Heart right ventricle (tissue), 16 donors: ENCODE measurements at regions not wholly inside any gene's neighbourhood (a gene's known extent, or its start where the extent isn't known, plus 50 kb on each side); places are given as distances from the start of the nearest gene placed in this dataset.

Experiments used
- ATAC-seq, 8 donors: fragments of 200-7000 bp; cut with Tn5 transposase; one replicate each; pipeline ENCODE4 v1.9.1; 2020; ENCODE audit warnings: mild to moderate bottlenecking in 8 of 8, moderate library complexity in 8 of 8, moderate number of reproducible peaks in 1 of 8
- DNase-seq, 2 donors: peaks; one replicate each; pipeline ENCODE4 v3.0.0-alpha.2; 2020
- H3K27ac ChIP-seq, 10 donors: fragments of 200-600 bp; sonication (generic) in 2 of 10; one replicate each; pipeline versions ENCODE4 v1.5.0 to v1.8.0; 2020 to 2022; ENCODE audit warnings: mild to moderate bottlenecking in 3 of 10
- H3K27me3 ChIP-seq, 7 donors: fragments of 200-600 bp; one replicate each; pipeline ENCODE4 v1.8.0; 2021 to 2022; ENCODE audit warnings: mild to moderate bottlenecking in 2 of 7
- H3K36me3 ChIP-seq, 9 donors: fragments of 200-600 bp; sonication (generic) in 1 of 9; one replicate each; pipeline versions ENCODE4 v1.5.0 to v1.8.0; 2020 to 2022; ENCODE audit warnings: mild to moderate bottlenecking in 2 of 9
- H3K4me1 ChIP-seq, 9 donors: fragments of 200-600 bp; sonication (generic) in 1 of 9; one replicate each; pipeline versions ENCODE4 v1.5.0 to v1.8.0; 2020 to 2022; ENCODE audit warnings: mild to moderate bottlenecking in 4 of 9
- H3K4me3 ChIP-seq, 10 donors: fragments of 200-600 bp; sonication (generic) in 2 of 10; one replicate each; pipeline versions ENCODE4 v1.5.0 to v1.8.0; 2020 to 2022; ENCODE audit warnings: mild to moderate bottlenecking in 7 of 10, moderate library complexity in 2 of 10
- H3K9me3 ChIP-seq, 11 donors: fragments of 200-600 bp in 10 of 11; sonication (generic) in 2 of 11; one replicate each; pipeline versions ENCODE4 v1.5.0 to v1.8.0; 2013 to 2022; ENCODE audit warnings: mild to moderate bottlenecking in 2 of 11, control low read depth in 1 of 11, moderate library complexity in 1 of 11
- WGBS, 2 donors: extraction: QIAGEN DNeasy Blood & Tissue Kit; methylation state at CpG; one replicate each; pipeline ENCODE4 v1.1.7; 2013; ENCODE audit warnings: inconsistent platforms in 1 of 2; 5-methylcytosine and 5-hydroxymethylcytosine counted together
- intact Hi-C, 10 donors: fragments of 100-400 bp; cut with DNase I; formaldehyde crosslinking; loops; one replicate each; pipeline versions ENCODE4 v1.11.1 to v1.14.2; 2022
- TF ChIP-seq, protein P1 (sequence below), 9 donors: fragments of 200-600 bp; sonication (generic) in 2 of 9; IDR thresholded peaks; one replicate each; pipeline versions ENCODE4 v1.5.0 to v1.8.0; 2021 to 2022; ENCODE audit warnings: antibody characterized with exemption in 9 of 9, mild to moderate bottlenecking in 5 of 9, moderate library complexity in 1 of 9
- donor health status: Arrhythmogenic right ventricular cardiomyopathy.
- donor health status: ischemic (EF 13 %, LVEDD 7.1; RV severe dilation, severe dysfunction).
- donor health status: healthy with polysubstance abuse.
- donor health status: DM: no; HTN: yes; CAD: no.
- donor health status: DM: no; HTN: no; CAD: no.
- donor health status: ischemic (EF 25% LVEDD 6.9; RV normal size, moderate dysfunction).
- donor health status: ischemic (EF 25% LVEDD 5.7; RV mildly dilated, moderate dysfunction).
- donor health status: healthy.
- donor health status: DM: yes; HTN: yes; CAD: no.
- donor health status: Ischemic cardiomyopathy.
- donor health status: ischemic (EF 35%, LVEDD 5.7; RV mildly dilated, moderate dysfunction).
- donor health status: nonischemic (EF 11% LVEDD 7.7; RV severe dilation, severe dysfunction).
- donor health status: DM: yes; HTN: yes; CAD: no.
- donor health status: PGD.
- donor health status: ischemic (EF 29% LVEDD 5.4; RV normal size, mild dysfunction).
- donor health status: nonischemic (EF 23%, LVEDD 6.1; RV moderate dilation, normal function).

DNA sequence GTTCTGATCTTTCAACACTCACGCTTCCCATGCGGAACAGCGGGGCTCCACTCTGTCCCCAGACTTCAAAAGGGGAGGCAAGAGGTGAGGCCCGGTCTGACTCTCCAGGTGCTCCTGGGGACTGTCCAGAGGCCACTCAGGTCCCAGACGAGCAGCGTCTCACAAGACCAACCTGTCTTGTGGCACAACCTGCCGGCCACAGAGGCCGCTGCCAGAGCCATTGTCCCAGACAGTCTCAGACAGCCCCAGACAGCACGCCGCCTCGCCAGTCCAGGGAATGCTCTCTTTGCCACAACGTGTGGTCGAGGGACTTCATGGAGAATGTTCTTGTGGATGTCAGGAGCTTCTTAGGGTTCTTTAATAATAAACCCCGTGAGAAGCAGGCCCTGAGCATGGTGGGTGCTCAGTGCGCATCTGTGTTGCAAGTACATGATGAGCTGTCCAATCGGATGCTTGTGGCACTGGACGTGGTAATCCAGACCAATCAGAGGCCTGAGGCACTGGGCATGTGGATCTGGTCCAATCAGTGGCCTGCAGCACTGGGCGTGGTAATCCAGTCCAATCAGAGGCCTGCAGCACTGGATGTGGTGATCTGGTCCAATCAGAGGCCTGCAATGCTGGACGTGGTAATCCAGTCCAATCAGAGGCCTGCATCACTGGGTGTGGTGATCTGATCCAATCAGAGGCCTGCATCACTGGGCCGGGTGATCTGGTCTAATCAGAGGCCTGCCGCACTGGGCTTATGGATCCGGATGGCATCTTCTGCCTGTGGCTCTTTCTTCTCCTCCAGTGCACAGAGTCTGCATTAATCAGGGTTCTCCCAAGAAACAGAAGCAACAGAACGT is 76.4 kb downstream of the TMEM18 start:
- TF ChIP-seq, protein P1, sequence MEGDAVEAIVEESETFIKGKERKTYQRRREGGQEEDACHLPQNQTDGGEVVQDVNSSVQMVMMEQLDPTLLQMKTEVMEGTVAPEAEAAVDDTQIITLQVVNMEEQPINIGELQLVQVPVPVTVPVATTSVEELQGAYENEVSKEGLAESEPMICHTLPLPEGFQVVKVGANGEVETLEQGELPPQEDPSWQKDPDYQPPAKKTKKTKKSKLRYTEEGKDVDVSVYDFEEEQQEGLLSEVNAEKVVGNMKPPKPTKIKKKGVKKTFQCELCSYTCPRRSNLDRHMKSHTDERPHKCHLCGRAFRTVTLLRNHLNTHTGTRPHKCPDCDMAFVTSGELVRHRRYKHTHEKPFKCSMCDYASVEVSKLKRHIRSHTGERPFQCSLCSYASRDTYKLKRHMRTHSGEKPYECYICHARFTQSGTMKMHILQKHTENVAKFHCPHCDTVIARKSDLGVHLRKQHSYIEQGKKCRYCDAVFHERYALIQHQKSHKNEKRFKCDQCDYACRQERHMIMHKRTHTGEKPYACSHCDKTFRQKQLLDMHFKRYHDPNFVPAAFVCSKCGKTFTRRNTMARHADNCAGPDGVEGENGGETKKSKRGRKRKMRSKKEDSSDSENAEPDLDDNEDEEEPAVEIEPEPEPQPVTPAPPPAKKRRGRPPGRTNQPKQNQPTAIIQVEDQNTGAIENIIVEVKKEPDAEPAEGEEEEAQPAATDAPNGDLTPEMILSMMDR (IDR thresholded peaks at IDR 0.05), result no peak
- DNase-seq (no peak), ATAC-seq (peak in 1 of 8 donors; percentile 7)
- 81 to 86% methylated on average over 23 of the region's 23 CpGs for WGBS, 2 donors
- Histone ChIP-seq H3K4me1 (no peaks in the 10 kb centered on the region), H3K36me3 (no peaks in the 10 kb centered on the region), H3K4me3 (no peak overlapping the region), H3K27me3 (peaks cover 0 to 9% (median under 1%) of the 10 kb centered on the region in 7 donors), H3K9me3 (no peaks in the 10 kb centered on the region), H3K27ac (no peak overlapping the region)
- intact Hi-C loops, result no loop called here

DNA sequence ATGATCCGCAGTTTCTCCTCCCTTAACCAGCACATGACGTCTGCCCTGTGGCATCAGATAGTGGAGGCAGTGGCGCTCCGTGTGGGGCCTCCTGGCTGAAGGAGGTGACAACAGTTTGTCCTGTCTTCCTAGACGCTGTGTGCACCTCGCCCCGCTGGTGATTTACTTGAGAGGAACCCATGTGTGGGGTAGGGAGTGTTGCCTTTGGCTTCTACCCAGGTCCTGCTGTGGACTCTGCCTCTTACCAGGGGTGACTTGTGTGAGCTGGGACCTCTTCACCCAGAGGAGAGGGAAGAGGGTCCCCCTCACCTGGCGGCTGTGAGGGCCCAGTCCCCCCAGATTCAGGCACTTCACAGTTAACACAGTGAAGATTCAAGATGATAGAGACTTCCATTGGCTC is 77.6 kb downstream of the TMEM18 start:
- Histone ChIP-seq H3K27ac (no peak overlapping the region), H3K4me1 (no peaks in the 10 kb centered on the region), H3K4me3 (no peak overlapping the region), H3K36me3 (no peaks in the 10 kb centered on the region), H3K27me3 (peaks cover 0 to 6% (median 0%) of the 10 kb centered on the region in 7 donors), H3K9me3 (no peaks in the 10 kb centered on the region)
- WGBS, 2 donors, result 64 to 83% methylated on average over 8 of the region's 8 CpGs
- TF ChIP-seq, protein P1 (IDR thresholded peaks at IDR 0.05), result no peak
- intact Hi-C loops, result no loop called here
- DNase-seq (no peak), ATAC-seq (no peak)

DNA sequence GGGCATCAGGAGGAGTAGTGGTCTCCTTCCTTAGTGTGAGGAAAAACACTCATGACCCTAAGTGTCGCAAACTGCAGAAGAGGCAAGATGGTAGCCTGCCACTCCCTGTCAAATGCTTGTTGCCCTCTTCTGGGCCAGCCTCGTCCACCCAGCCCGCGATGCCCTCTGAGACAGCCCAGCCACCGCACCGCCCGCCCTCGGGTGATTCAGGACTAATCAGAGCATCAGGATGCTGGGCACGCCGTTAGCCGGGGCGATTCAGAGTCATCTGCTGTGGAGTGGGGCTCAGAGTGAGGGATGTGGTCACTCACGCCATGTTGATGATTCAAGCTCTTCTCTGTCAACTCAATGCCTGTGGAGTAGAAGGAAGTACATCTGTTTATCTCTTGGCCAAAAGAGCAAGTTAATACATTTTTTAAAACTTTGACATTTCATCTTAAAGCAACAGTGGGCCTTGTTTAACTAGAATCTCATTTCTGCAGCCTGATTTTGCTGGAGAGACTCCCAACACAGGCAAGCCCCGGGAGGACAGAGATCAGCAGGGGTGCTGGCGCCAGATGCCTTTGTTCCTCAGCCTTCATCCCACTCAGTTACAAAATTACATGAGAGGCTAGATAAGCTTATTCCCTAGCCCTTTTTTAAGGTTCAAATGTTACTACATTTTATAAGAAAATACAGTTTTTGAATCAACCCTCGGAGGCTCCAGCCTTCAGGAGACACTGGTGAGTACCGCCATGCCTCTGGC is 79.0 kb downstream of the TMEM18 start:
- Histone ChIP-seq H3K27ac (no peak overlapping the region), H3K36me3 (no peaks in the 10 kb centered on the region), H3K27me3 (peaks cover 0 to 6% (median 0%) of the 10 kb centered on the region in 7 donors), H3K9me3 (no peaks in the 10 kb centered on the region), H3K4me1 (no peaks in the 10 kb centered on the region), H3K4me3 (no peak overlapping the region)
- TF ChIP-seq, protein P1 (IDR thresholded peaks at IDR 0.05), result no peak
- intact Hi-C loops, result no loop called here
- WGBS, 2 donors, result 82 to 83% methylated on average over 17 of the region's 17 CpGs
- no peak for DNase-seq
- ATAC-seq, result peak in 2 of 8 donors; percentile 24 to 38

DNA sequence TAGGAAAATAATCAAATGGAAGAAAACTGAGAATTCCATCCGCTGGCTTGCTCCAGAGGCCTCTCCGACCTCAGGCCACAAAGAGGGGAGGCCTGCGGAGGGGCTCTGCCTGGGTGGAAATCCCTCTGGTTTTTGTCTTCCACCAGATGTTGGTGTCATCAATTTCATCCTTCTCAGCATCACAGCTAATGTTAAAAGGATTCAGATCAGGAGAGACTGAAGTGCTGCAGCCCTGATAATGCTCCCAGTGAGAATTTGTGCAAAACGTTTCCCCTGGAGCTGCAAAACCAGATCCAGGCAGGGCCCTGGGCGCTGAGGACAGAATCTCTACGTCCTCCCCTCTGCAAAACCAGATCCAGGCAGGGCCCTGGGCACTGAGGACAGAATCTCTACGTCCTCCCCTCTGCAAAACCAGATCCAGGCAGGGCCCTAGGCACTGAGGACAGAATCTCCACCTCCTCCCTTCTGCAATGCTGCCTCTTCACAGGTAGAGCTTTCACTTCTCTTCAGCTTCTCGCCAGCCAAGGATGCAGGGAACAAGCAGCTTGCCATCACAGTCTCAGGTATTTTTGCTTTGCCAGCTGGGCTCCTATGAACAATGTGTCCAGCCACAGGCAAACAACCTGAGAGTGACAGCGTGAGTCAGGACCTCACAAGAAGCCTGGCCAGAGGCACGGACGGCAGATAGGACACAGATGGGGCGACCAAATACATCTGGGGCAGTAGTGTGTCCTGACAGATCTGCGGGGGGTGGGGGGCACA is 81.2 kb downstream of the TMEM18 start:
- intact Hi-C loops, result no loop called here
- TF ChIP-seq, protein P1 (IDR thresholded peaks at IDR 0.05), result no peak

More for the DNA sequence above, 81.2 kb downstream of the TMEM18 start:
- no peaks in the 10 kb centered on the region for H3K4me1 ChIP-seq
- H3K27me3 ChIP-seq, result peaks cover 0 to 6% (median 0%) of the 10 kb centered on the region in 7 donors
- H3K4me3 ChIP-seq, result no peak overlapping the region
- H3K36me3 ChIP-seq, result no peaks in the 10 kb centered on the region
- no peak for ATAC-seq
- WGBS, 2 donors, result 61 to 69% methylated on average over 13 of the region's 13 CpGs
- H3K9me3 ChIP-seq, result no peaks in the 10 kb centered on the region
- H3K27ac ChIP-seq, result no peak overlapping the region
- DNase-seq, result no peak
